HL-60 (cell line): ENCODE measurements at regions not wholly inside any gene's neighbourhood (a gene's known extent, or its start where the extent isn't known, plus 50 kb on each side); places are given as distances from the start of the nearest gene placed in this dataset.
"Not testable (repeated sequence)": the region's sequence is repeated elsewhere in the genome, so short reads cannot be mapped to it uniquely, and the experiment has no call there.

ENCODE experiments used
- DNase-seq, 2 experiments: peaks; one replicate each; pipeline ENCODE4 v3.0.0-alpha.2; 2010 to 2020; ENCODE audit warnings: low read depth in 1 of 2, low spot score in 1 of 2
- H3K27ac ChIP-seq: fragments of 250-450 bp; sonication (Bioruptor Pico); replicated peaks from 2 replicates; pipeline ENCODE4 v1.5.1; 2020; ENCODE audit warnings: mild to moderate bottlenecking, moderate library complexity
- H3K27me3 ChIP-seq: fragments of 250-450 bp; sonication (Bioruptor Pico); 2 replicates; pipeline ENCODE4 v1.5.1; 2021; ENCODE audit warnings: mild to moderate bottlenecking, moderate library complexity; ENCODE audit not compliant: insufficient read depth, poor library complexity, severe bottlenecking
- H3K4me3 ChIP-seq: replicated peaks from 2 replicates; pipeline ENCODE4 v1.5.1; 2011; ENCODE audit warnings: mild to moderate bottlenecking, control low read depth, low read length; ENCODE audit not compliant: insufficient read depth
- CTCF ChIP-seq: IDR thresholded peaks from one replicate; pipeline ENCODE4 v1.5.1; 2011; ENCODE audit warnings: low read length, control low read depth, inconsistent platforms; ENCODE audit not compliant: insufficient read depth
- GABPA ChIP-seq: IDR thresholded peaks from 2 replicates; pipeline ENCODE4 v1.6.1; 2012; ENCODE audit warnings: low read depth
- POLR2AphosphoS5 ChIP-seq: IDR thresholded peaks from 2 replicates; pipeline ENCODE4 v1.6.1; 2012; ENCODE audit warnings: low read depth
- REST ChIP-seq: IDR thresholded peaks from 2 replicates; pipeline ENCODE4 v1.6.1; 2012; ENCODE audit warnings: low read depth; ENCODE audit not compliant: insufficient replicate concordance
- SPI1 ChIP-seq: IDR thresholded peaks from 2 replicates; pipeline ENCODE4 v1.6.1; 2012; ENCODE audit warnings: low read depth, mild to moderate bottlenecking, borderline replicate concordance

- Histone ChIP-seq H3K27ac (no peak overlapping the region), H3K27me3 (no peaks in the 10 kb centered on the region), H3K4me3 (no peak overlapping the region)
- TF ChIP-seq GABPA (no peak), SPI1 (no peak), REST (no peak), POLR2AphosphoS5 (no peak), CTCF (no peak)
- no peak for DNase-seq
Observed at GRCh38 chr2:196516564-196516963, 123.0 kb upstream of the CCDC150 start.

- TF ChIP-seq GABPA (no peak), POLR2AphosphoS5 (no peak), SPI1 (no peak), CTCF (no peak), REST (no peak)
- no peak overlapping the region for H3K4me3 ChIP-seq
- DNase-seq: no peak
- no peak overlapping the region for H3K27ac ChIP-seq
- no peaks in the 10 kb centered on the region for H3K27me3 ChIP-seq
Observed at GRCh38 chr2:196520605-196521004, 118.9 kb upstream of the CCDC150 start.

- not testable (repeated sequence) for H3K27me3 ChIP-seq, H3K4me3 ChIP-seq, H3K27ac ChIP-seq, DNase-seq
Observed at GRCh38 chr2:196526981-196527725, 112.4 kb upstream of the CCDC150 start.

- H3K4me3 ChIP-seq: no peak overlapping the region
- no peak overlapping the region for H3K27ac ChIP-seq
- no peaks in the 10 kb centered on the region for H3K27me3 ChIP-seq
- no peak for DNase-seq
- TF ChIP-seq SPI1: no peak
- TF ChIP-seq POLR2AphosphoS5: no peak
- TF ChIP-seq REST: no peak
- TF ChIP-seq CTCF: no peak
- no peak for TF ChIP-seq GABPA
Observed at GRCh38 chr2:196528486-196529223, 110.9 kb upstream of the CCDC150 start.
